Osteoblast (primary cell): ENCODE measurements at regions not wholly inside any gene's neighbourhood (a gene's known extent, or its start where the extent isn't known, plus 50 kb on each side); places are given as distances from the start of the nearest gene placed in this dataset.

Experiments used
- DNase-seq: peaks from one replicate; pipeline ENCODE4 v3.0.0; 2011; ENCODE audit warnings: low spot score, mixed read lengths; ENCODE audit not compliant: insufficient read length; ENCODE audit errors: missing footprints
- H2AFZ ChIP-seq: 2 replicates; pipeline ENCODE4 v1.6.0; 2011; ENCODE audit warnings: mild to moderate bottlenecking, low read length
- H3K27ac ChIP-seq: 2 replicates; pipeline ENCODE4 v1.5.1; 2011; ENCODE audit warnings: mild to moderate bottlenecking, low read depth, low read length, moderate library complexity
- H3K27me3 ChIP-seq: 2 replicates; pipeline ENCODE4 v1.6.0; 2012; ENCODE audit warnings: mild to moderate bottlenecking, control low read depth, inconsistent platforms, low read length, moderate library complexity; ENCODE audit not compliant: insufficient read depth
- H3K36me3 ChIP-seq: 2 replicates; pipeline ENCODE4 v1.5.1; 2011; ENCODE audit warnings: mild to moderate bottlenecking, low read length, control low read depth, moderate library complexity; ENCODE audit not compliant: insufficient read depth
- H3K4me1 ChIP-seq: 2 replicates; pipeline ENCODE4 v1.5.1; 2011; ENCODE audit warnings: mild to moderate bottlenecking, low read length, control low read depth, moderate library complexity; ENCODE audit not compliant: insufficient read depth
- H3K4me2 ChIP-seq: 2 replicates; pipeline ENCODE4 v1.6.0; 2011; ENCODE audit warnings: mild to moderate bottlenecking, low read length; ENCODE audit not compliant: insufficient read depth
- H3K4me3 ChIP-seq: fragments of 200-600 bp; sonication (generic); 3 replicates; pipeline ENCODE4 v1.5.1; 2012; ENCODE audit warnings: mild to moderate bottlenecking, low read length, inconsistent platforms; ENCODE audit not compliant: insufficient read depth
- H3K79me2 ChIP-seq: 2 replicates; pipeline ENCODE4 v1.6.0; 2012; ENCODE audit warnings: mild to moderate bottlenecking, low read length, control low read depth, inconsistent platforms; ENCODE audit not compliant: insufficient read depth
- H3K9me3 ChIP-seq: 2 replicates; pipeline ENCODE4 v1.5.1; 2011; ENCODE audit warnings: low read depth, low read length, control low read depth
- H4K20me1 ChIP-seq: 2 replicates; pipeline ENCODE4 v1.6.0; 2012; ENCODE audit warnings: mild to moderate bottlenecking, low read length, control low read depth; ENCODE audit not compliant: insufficient read depth
- TF ChIP-seq, protein P1 (sequence below): IDR thresholded peaks from 2 replicates; pipeline ENCODE4 v1.5.1; 2011; ENCODE audit warnings: mild to moderate bottlenecking, low read depth, low read length, moderate library complexity; ENCODE audit errors: extremely low read depth

GRCh38 chr20:62531046-62531838 is 55.4 kb upstream of the GATA5 start:
- no peak overlapping the region for H3K4me2 ChIP-seq
- H2AFZ ChIP-seq = no peak overlapping the region
- no peaks in the 10 kb centered on the region for H3K36me3 ChIP-seq
- H3K27me3 ChIP-seq = peaks cover 10% of the 10 kb centered on the region
- no peak overlapping the region for H3K27ac ChIP-seq
- no peaks in the 10 kb centered on the region for H3K4me1 ChIP-seq
- H3K79me2 ChIP-seq = no peaks in the 10 kb centered on the region
- H3K9me3 ChIP-seq = no peaks in the 10 kb centered on the region
- no peak overlapping the region for H3K4me3 ChIP-seq
- TF ChIP-seq, protein P1, sequence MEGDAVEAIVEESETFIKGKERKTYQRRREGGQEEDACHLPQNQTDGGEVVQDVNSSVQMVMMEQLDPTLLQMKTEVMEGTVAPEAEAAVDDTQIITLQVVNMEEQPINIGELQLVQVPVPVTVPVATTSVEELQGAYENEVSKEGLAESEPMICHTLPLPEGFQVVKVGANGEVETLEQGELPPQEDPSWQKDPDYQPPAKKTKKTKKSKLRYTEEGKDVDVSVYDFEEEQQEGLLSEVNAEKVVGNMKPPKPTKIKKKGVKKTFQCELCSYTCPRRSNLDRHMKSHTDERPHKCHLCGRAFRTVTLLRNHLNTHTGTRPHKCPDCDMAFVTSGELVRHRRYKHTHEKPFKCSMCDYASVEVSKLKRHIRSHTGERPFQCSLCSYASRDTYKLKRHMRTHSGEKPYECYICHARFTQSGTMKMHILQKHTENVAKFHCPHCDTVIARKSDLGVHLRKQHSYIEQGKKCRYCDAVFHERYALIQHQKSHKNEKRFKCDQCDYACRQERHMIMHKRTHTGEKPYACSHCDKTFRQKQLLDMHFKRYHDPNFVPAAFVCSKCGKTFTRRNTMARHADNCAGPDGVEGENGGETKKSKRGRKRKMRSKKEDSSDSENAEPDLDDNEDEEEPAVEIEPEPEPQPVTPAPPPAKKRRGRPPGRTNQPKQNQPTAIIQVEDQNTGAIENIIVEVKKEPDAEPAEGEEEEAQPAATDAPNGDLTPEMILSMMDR = no peak
- no peak for DNase-seq
- H4K20me1 ChIP-seq = no peaks in the 10 kb centered on the region

GRCh38 chr20:62532921-62533320 is 57.1 kb upstream of the GATA5 start:
- H3K9me3 ChIP-seq = no peaks in the 10 kb centered on the region
- H2AFZ ChIP-seq = no peak overlapping the region
- no peak overlapping the region for H3K27ac ChIP-seq
- H3K4me1 ChIP-seq = no peaks in the 10 kb centered on the region
- no peak overlapping the region for H3K4me3 ChIP-seq
- no peak overlapping the region for H3K4me2 ChIP-seq
- H3K27me3 ChIP-seq = peaks cover 5% of the 10 kb centered on the region
- no peaks in the 10 kb centered on the region for H3K36me3 ChIP-seq
- H4K20me1 ChIP-seq = no peaks in the 10 kb centered on the region
- no peaks in the 10 kb centered on the region for H3K79me2 ChIP-seq
- TF ChIP-seq, protein P1 = no peak
- no peak for DNase-seq

- no peak for DNase-seq
- H3K27me3 ChIP-seq = peaks cover 3% of the 10 kb centered on the region
- no peaks in the 10 kb centered on the region for H3K4me1 ChIP-seq
- no peak overlapping the region for H3K4me2 ChIP-seq
- TF ChIP-seq, protein P1 = no peak
- no peak overlapping the region for H3K4me3 ChIP-seq
- no peak overlapping the region for H2AFZ ChIP-seq
- no peak overlapping the region for H3K27ac ChIP-seq
- no peaks in the 10 kb centered on the region for H3K79me2 ChIP-seq
- no peaks in the 10 kb centered on the region for H4K20me1 ChIP-seq
- no peaks in the 10 kb centered on the region for H3K9me3 ChIP-seq
- no peaks in the 10 kb centered on the region for H3K36me3 ChIP-seq
Measured at GRCh38 chr20:62533591-62534495, 58.0 kb upstream of the GATA5 start.
